ENCODE measurements at regions not wholly inside any gene's neighbourhood (a gene's known extent, or its start where the extent isn't known, plus 50 kb on each side); places are given as distances from the start of the nearest gene placed in this dataset.
"Not testable (repeated sequence)": the region's sequence is repeated elsewhere in the genome, so short reads cannot be mapped to it uniquely, and the experiment has no call there.

GRCh38 chr2:228590681-228591080 is 409.2 kb upstream of the SPHKAP start:
- ATAC-seq (no peak), DNase-seq (no peak)
- H3K4me3 ChIP-seq: no peak overlapping the region
- H3K36me3 ChIP-seq: no peaks in the 10 kb centered on the region
- no peaks in the 10 kb centered on the region for H3K4me1 ChIP-seq
- no peaks in the 10 kb centered on the region for H3K9me3 ChIP-seq
- intact Hi-C loops (cut with DNase I): no loop called here
- 34% methylated on average over 2 of the region's 2 CpGs for WGBS (ENCODE audit: insufficient coverage, low coverage, low lambda C conversion rate, missing lambda C conversion rate)
- no peaks in the 10 kb centered on the region for H3K27me3 ChIP-seq
- TF ChIP-seq POLR2A (IDR thresholded peaks at IDR 0.05) (no peak), CTCF (IDR thresholded peaks at IDR 0.05) (no peak)
- H3K27ac ChIP-seq: no peak overlapping the region

GRCh38 chr2:228589115-228589514 is 407.6 kb upstream of the SPHKAP start:
- H3K9me3 ChIP-seq: no peaks in the 10 kb centered on the region
- DNase-seq (no peak), ATAC-seq (no peak)
- intact Hi-C loops (cut with DNase I): no loop called here
- 45% methylated on average over 4 of the region's 4 CpGs for WGBS (ENCODE audit: insufficient coverage, low coverage, low lambda C conversion rate, missing lambda C conversion rate)
- no peaks in the 10 kb centered on the region for H3K27me3 ChIP-seq
- H3K36me3 ChIP-seq: no peaks in the 10 kb centered on the region
- H3K4me1 ChIP-seq: no peaks in the 10 kb centered on the region
- H3K27ac ChIP-seq: no peak overlapping the region
- TF ChIP-seq POLR2A (IDR thresholded peaks at IDR 0.05) (no peak), CTCF (IDR thresholded peaks at IDR 0.05) (no peak)
- no peak overlapping the region for H3K4me3 ChIP-seq

GRCh38 chr2:228581731-228582130 is 400.2 kb upstream of the SPHKAP start:
- H3K27me3 ChIP-seq: no peaks in the 10 kb centered on the region
- TF ChIP-seq POLR2A (IDR thresholded peaks at IDR 0.05): no peak
- no peaks in the 10 kb centered on the region for H3K9me3 ChIP-seq
- DNase-seq (no peak), ATAC-seq (no peak)
- no peak overlapping the region for H3K27ac ChIP-seq
- intact Hi-C loops (cut with DNase I): no loop called here
- H3K4me3 ChIP-seq: no peak overlapping the region
- H3K4me1 ChIP-seq: no peaks in the 10 kb centered on the region
- H3K36me3 ChIP-seq: no peaks in the 10 kb centered on the region

- intact Hi-C loops (cut with DNase I): no loop called here
- TF ChIP-seq POLR2A (IDR thresholded peaks at IDR 0.05) (no peak), CTCF (IDR thresholded peaks at IDR 0.05) (no peak)
- no peaks in the 10 kb centered on the region for H3K27me3 ChIP-seq
- ATAC-seq: no peak
- H3K36me3 ChIP-seq: no peaks in the 10 kb centered on the region
- H3K4me3 ChIP-seq: no peak overlapping the region
- no peak for DNase-seq
- 37% methylated on average over 1 of the region's 1 CpG for WGBS (ENCODE audit: insufficient coverage, low coverage, low lambda C conversion rate, missing lambda C conversion rate)
- no peaks in the 10 kb centered on the region for H3K9me3 ChIP-seq
- no peak overlapping the region for H3K27ac ChIP-seq
- no peaks in the 10 kb centered on the region for H3K4me1 ChIP-seq
Measured at GRCh38 chr2:228575897-228576296, 394.4 kb upstream of the SPHKAP start.

GRCh38 chr2:228568275-228568674 is 386.8 kb upstream of the SPHKAP start:
- H3K4me3 ChIP-seq; H3K9me3 ChIP-seq; H3K27ac ChIP-seq; ATAC-seq; H3K4me1 ChIP-seq; DNase-seq; intact Hi-C loops (cut with DNase I); H3K36me3 ChIP-seq; H3K27me3 ChIP-seq: not testable (repeated sequence)
- WGBS (ENCODE audit: insufficient coverage, low coverage, low lambda C conversion rate, missing lambda C conversion rate): 78% methylated on average over 11 of the region's 28 CpGs

GRCh38 chr2:228561816-228562215 is 380.3 kb upstream of the SPHKAP start:
- H3K4me3 ChIP-seq: no peak overlapping the region
- ATAC-seq: no peak
- intact Hi-C loops (cut with DNase I): no loop called here

More at GRCh38 chr2:228561816-228562215, 380.3 kb upstream of the SPHKAP start:
- Histone ChIP-seq H3K27me3 (peaks cover 0 to 6% of the 10 kb centered on the region in 2 donors), H3K4me1 (no peaks in the 10 kb centered on the region), H3K27ac (no peak overlapping the region), H3K36me3 (no peaks in the 10 kb centered on the region), H3K9me3 (no peaks in the 10 kb centered on the region)
- TF ChIP-seq POLR2A (IDR thresholded peaks at IDR 0.05) (no peak), CTCF (IDR thresholded peaks at IDR 0.05) (no peak)
- WGBS (ENCODE audit: insufficient coverage, low coverage, low lambda C conversion rate, missing lambda C conversion rate): 62% methylated on average over 6 of the region's 6 CpGs
- no peak for DNase-seq

All from right lobe of liver (tissue), 6 donors.